SU-DHL-6 (cell line): ENCODE measurements at regions not wholly inside any gene's neighbourhood (a gene's known extent, or its start where the extent isn't known, plus 50 kb on each side); places are given as distances from the start of the nearest gene placed in this dataset.

ENCODE experiments used
- H2AFZ ChIP-seq: fragments of 200-600 bp; sonication (generic); 2 replicates; pipeline ENCODE4 v1.6.1; 2014; ENCODE audit warnings: low read depth, mild to moderate bottlenecking, moderate library complexity, mixed read lengths, antibody characterized with exemption, low read length; ENCODE audit not compliant: severe bottlenecking
- H3F3A ChIP-seq: fragments of 200-600 bp; shearing (Covaris generic); 2 replicates; pipeline ENCODE4 v1.6.0; 2016; ENCODE audit warnings: antibody characterized with exemption, mild to moderate bottlenecking; ENCODE audit not compliant: insufficient read depth
- H3K27ac ChIP-seq: fragments of 200-600 bp; sonication (generic); 2 replicates; pipeline ENCODE4 v1.5.1; 2016; ENCODE audit warnings: low read depth, mild to moderate bottlenecking, low read length, moderate library complexity, mixed read lengths
- H3K27me3 ChIP-seq: fragments of 200-600 bp; sonication (generic), shearing (Covaris generic); 2 replicates; pipeline ENCODE4 v1.6.0; 2014; ENCODE audit warnings: mild to moderate bottlenecking, low read length
- H3K36me3 ChIP-seq: fragments of 200-600 bp; sonication (generic); 2 replicates; pipeline ENCODE4 v1.6.1; 2014; ENCODE audit warnings: mild to moderate bottlenecking, low read length, mixed read lengths
- H3K4me2 ChIP-seq: fragments of 300-600, 200-600 bp; shearing (Covaris generic), sonication (generic); 2 replicates; pipeline ENCODE4 v1.6.0; 2014; ENCODE audit warnings: low read length, low read depth, mild to moderate bottlenecking; ENCODE audit not compliant: poor library complexity, severe bottlenecking
- H3K4me3 ChIP-seq: fragments of 200-600 bp; sonication (generic); 2 replicates; pipeline ENCODE4 v1.5.1; 2014; ENCODE audit warnings: antibody characterized with exemption, low read length, mild to moderate bottlenecking, mixed read lengths; ENCODE audit not compliant: insufficient read depth, poor library complexity, severe bottlenecking
- H3K79me2 ChIP-seq: fragments of 200-600 bp; sonication (generic); 2 replicates; pipeline ENCODE4 v1.6.1; 2014; ENCODE audit warnings: mild to moderate bottlenecking, low read length, moderate library complexity; ENCODE audit not compliant: insufficient read depth
- H3K9ac ChIP-seq: fragments of 200-600 bp; sonication (generic); 2 replicates; pipeline ENCODE4 v1.7.0; 2014; ENCODE audit warnings: mild to moderate bottlenecking, low read length
- H3K9me2 ChIP-seq: fragments of 200-600 bp; sonication (generic); replicated peaks from 2 replicates; pipeline ENCODE4 v1.6.1; 2014; ENCODE audit warnings: low read length; ENCODE audit not compliant: insufficient read depth
- H3K9me3 ChIP-seq: fragments of 200-600 bp; sonication (generic); 2 replicates; pipeline ENCODE4 v1.6.1; 2014; ENCODE audit warnings: low read length, mixed read lengths; ENCODE audit not compliant: insufficient read depth
- H4K20me1 ChIP-seq: fragments of 200-600 bp; sonication (generic); 2 replicates; pipeline ENCODE4 v1.6.1; 2014; ENCODE audit warnings: low read depth, mild to moderate bottlenecking, antibody characterized with exemption, low read length, moderate library complexity, mixed read lengths
- CTCF ChIP-seq: fragments of 200-600 bp; sonication (generic); IDR thresholded peaks from one replicate; pipeline ENCODE4 v1.5.1; 2017; ENCODE audit warnings: antibody characterized with exemption, mild to moderate bottlenecking, low read length, moderate library complexity; ENCODE audit not compliant: insufficient read depth, poor library complexity, severe bottlenecking
- EZH2phosphoT487 ChIP-seq: fragments of 200-600 bp; sonication (generic), shearing (Covaris generic); conservative IDR thresholded peaks from 2 replicates; pipeline ENCODE4 v1.6.1; 2018; ENCODE audit warnings: mild to moderate bottlenecking, antibody characterized with exemption, low read length, moderate library complexity, mixed read lengths

- no peak overlapping the region for H3K27ac ChIP-seq
- H3F3A ChIP-seq, result no peaks in the 10 kb centered on the region
- H3K27me3 ChIP-seq, result no peaks in the 10 kb centered on the region
- H2AFZ ChIP-seq, result no peak overlapping the region
- TF ChIP-seq CTCF, result no peak
- no peak for TF ChIP-seq EZH2phosphoT487
- H3K9ac ChIP-seq, result no peak overlapping the region
- H4K20me1 ChIP-seq, result no peaks in the 10 kb centered on the region
- H3K9me2 ChIP-seq, result 0 out of 2 replicates have a peak, but pooled peaks cover 4% of the 10 kb centered on the region
- H3K4me3 ChIP-seq, result no peak overlapping the region
- no peak overlapping the region for H3K4me2 ChIP-seq
- H3K79me2 ChIP-seq, result no peaks in the 10 kb centered on the region
- H3K36me3 ChIP-seq, result no peaks in the 10 kb centered on the region
- H3K9me3 ChIP-seq, result no peaks in the 10 kb centered on the region
Measured at GRCh38 chr5:30809933-30810332, 383.6 kb upstream of the CDH6 start.

GRCh38 chr5:30808996-30809395, 384.5 kb upstream of the CDH6 start:
- Histone ChIP-seq H3K4me3 (no peak overlapping the region), H3K27me3 (no peaks in the 10 kb centered on the region), H3K9me3 (no peaks in the 10 kb centered on the region), H3K27ac (no peak overlapping the region), H3F3A (no peaks in the 10 kb centered on the region), H3K9ac (no peak overlapping the region), H3K4me2 (no peak overlapping the region), H3K9me2 (0 out of 2 replicates have a peak, but pooled peaks cover 4% of the 10 kb centered on the region), H3K36me3 (no peaks in the 10 kb centered on the region), H4K20me1 (no peaks in the 10 kb centered on the region), H3K79me2 (no peaks in the 10 kb centered on the region), H2AFZ (no peak overlapping the region)
- no peak for TF ChIP-seq CTCF
- no peak for TF ChIP-seq EZH2phosphoT487

- Histone ChIP-seq H3K9ac (no peak overlapping the region), H3K4me2 (no peak overlapping the region), H3K27ac (no peak overlapping the region), H3K9me2 (0 out of 2 replicates have a peak, but pooled peaks cover 4% of the 10 kb centered on the region), H4K20me1 (no peaks in the 10 kb centered on the region), H3K27me3 (no peaks in the 10 kb centered on the region), H3K4me3 (no peak overlapping the region), H3K36me3 (no peaks in the 10 kb centered on the region), H3K79me2 (no peaks in the 10 kb centered on the region), H2AFZ (no peak overlapping the region), H3F3A (no peaks in the 10 kb centered on the region), H3K9me3 (no peaks in the 10 kb centered on the region)
- no peak for TF ChIP-seq CTCF
Measured at GRCh38 chr5:30804739-30805505, 388.6 kb upstream of the CDH6 start.
